Gastrocnemius medialis (tissue), 4 donors: ENCODE measurements at regions not wholly inside any gene's neighbourhood (a gene's known extent, or its start where the extent isn't known, plus 50 kb on each side); places are given as distances from the start of the nearest gene placed in this dataset.

Experiments used
- CTCF ChIP-seq, 5 experiments: fragments of 450-650 bp in 3 of 5; fragments of 200-600 bp in 2 of 5; sonication (generic) in 2 of 5; IDR thresholded peaks in 4 of 5; conservative IDR thresholded peaks in 1 of 5; 1 replicate in 4 of 5; 2 replicates in 1 of 5; pipeline ENCODE4 v1.5.1; 2016 to 2019; ENCODE audit warnings: antibody characterized with exemption in 5 of 5, mild to moderate bottlenecking in 3 of 5, moderate library complexity in 3 of 5
- POLR2A ChIP-seq, 2 donors: fragments of 450-650 bp; IDR thresholded peaks; one replicate each; pipeline ENCODE4 v1.6.1; 2017; ENCODE audit warnings: antibody characterized with exemption in 2 of 2, mild to moderate bottlenecking in 2 of 2, moderate library complexity in 2 of 2

- TF ChIP-seq POLR2A (IDR thresholded peaks at IDR 0.05): no peak
- no peak for TF ChIP-seq CTCF (IDR thresholded peaks at IDR 0.05 in 4 of 5, conservative IDR thresholded peaks at IDR 0.05 in 1 of 5)
Measured at GRCh38 chr7:98464558-98464940, 63.7 kb upstream of the BAIAP2L1 start.
